LNCAP (cell line): ENCODE measurements at regions not wholly inside any gene's neighbourhood (a gene's known extent, or its start where the extent isn't known, plus 50 kb on each side); places are given as distances from the start of the nearest gene placed in this dataset.

Experiments
- TF ChIP-seq, protein P1 (sequence below): fragments of 450-650 bp; IDR thresholded peaks from 2 replicates; pipeline ENCODE4 v1.5.1; 2017; ENCODE audit warnings: mild to moderate bottlenecking

DNA sequence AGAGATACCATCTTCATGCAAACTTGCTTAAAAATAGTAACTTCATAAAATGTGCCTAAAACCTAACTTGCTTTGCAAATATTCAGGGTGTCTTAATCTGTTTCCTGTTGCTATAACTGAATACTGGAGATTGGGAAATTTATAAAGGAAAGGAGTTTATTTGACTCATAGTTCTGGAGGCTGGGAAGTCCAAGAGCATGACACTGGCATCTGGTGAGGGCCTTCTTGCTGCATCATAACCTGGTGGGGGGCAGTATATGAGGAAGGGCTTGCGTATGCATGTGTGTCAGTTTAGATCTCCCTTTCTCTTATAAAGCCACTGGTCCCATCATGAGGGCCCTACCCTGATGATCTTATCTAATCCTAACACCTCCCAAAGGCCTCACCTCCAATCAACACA lies 166.5 kb downstream of the LPIN1 start:
- TF ChIP-seq, protein P1, sequence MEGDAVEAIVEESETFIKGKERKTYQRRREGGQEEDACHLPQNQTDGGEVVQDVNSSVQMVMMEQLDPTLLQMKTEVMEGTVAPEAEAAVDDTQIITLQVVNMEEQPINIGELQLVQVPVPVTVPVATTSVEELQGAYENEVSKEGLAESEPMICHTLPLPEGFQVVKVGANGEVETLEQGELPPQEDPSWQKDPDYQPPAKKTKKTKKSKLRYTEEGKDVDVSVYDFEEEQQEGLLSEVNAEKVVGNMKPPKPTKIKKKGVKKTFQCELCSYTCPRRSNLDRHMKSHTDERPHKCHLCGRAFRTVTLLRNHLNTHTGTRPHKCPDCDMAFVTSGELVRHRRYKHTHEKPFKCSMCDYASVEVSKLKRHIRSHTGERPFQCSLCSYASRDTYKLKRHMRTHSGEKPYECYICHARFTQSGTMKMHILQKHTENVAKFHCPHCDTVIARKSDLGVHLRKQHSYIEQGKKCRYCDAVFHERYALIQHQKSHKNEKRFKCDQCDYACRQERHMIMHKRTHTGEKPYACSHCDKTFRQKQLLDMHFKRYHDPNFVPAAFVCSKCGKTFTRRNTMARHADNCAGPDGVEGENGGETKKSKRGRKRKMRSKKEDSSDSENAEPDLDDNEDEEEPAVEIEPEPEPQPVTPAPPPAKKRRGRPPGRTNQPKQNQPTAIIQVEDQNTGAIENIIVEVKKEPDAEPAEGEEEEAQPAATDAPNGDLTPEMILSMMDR, result no peak

DNA sequence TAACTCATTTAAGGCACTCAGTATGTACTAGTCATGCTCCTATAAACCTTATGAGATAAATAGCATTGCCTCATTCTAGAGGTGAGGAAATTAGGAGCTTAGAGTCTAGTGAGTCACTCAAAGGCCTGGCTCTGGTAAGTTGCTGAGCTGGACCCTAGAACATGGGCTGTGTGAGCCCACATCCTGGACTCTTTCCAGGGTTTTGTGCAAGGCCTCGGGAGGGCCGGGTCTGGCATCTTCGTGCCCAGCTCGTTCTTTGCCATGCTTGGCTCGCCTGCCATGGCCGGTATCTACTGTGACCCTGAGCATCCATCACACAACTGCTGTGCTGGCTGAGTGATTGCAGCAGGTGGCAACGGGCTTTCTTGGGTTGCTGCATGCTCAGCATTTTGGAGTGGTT lies 168.0 kb downstream of the LPIN1 start:
- TF ChIP-seq, protein P1, result no peak

DNA sequence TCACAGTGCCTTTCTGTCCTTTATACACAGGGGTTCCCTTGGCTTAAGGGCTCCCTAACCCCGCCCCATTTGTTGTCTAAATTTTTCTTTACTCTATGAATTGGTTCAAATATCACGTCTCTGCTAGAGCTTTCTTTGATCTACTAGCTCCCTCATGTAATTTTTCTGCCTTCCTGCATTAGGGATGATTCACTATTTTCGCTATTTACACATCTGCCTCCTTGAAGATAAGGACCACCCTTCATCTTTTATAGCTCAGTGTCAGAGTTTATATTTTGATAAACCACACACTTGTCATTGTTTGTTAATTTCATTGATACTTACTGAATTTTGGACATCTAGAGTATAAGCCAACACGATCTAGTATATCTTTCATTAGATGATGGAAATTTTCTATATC lies 169.2 kb downstream of the LPIN1 start:
- TF ChIP-seq, protein P1, result no peak

DNA sequence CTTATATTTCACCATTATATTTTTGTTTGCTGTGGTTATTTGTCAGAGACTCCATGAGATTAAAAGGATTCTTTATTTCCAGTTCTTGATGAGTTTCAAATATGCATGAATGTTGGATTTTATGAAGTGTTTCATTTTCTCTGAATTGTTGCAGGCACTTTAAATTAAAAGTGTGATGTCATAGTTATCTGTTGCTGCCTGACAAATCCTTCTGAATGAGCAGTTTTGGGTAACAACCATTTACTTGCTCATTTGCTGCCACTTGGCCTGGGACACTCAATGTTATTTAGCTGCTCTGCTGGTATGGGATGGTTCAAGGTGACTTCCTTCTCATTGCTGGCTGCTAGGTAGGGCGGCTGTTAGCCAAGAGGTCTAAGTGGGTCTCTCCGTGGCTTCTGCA lies 173.5 kb downstream of the LPIN1 start:
- TF ChIP-seq, protein P1, result no peak

DNA sequence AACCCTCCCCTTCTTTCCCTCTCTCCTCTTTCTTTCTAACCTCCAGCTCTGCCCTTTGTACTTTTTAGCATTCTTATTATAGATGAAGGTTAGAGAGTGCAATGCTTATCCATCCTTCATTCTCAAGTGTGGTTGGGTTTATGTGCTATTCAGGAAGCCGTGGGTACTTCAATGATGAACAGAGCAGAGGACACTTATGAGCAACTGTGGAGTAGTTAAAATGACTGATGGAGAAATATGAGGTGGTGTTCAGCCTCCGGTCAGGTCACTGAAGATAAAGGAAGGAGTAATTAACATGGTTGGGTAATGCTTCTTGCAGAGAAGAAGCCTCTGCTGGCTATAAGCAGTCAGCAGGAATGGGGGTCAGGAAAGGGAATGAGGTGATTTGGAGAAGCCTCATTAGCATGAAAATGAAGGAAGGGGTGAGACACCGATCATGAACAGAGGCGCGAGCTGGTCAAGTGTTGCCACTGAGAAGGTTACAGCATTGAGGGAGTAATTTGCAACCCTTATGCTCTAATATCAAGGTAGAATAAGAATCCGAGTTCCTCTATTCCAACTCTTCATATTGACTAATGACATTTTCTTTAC lies 174.7 kb downstream of the LPIN1 start:
- TF ChIP-seq, protein P1, result no peak

DNA sequence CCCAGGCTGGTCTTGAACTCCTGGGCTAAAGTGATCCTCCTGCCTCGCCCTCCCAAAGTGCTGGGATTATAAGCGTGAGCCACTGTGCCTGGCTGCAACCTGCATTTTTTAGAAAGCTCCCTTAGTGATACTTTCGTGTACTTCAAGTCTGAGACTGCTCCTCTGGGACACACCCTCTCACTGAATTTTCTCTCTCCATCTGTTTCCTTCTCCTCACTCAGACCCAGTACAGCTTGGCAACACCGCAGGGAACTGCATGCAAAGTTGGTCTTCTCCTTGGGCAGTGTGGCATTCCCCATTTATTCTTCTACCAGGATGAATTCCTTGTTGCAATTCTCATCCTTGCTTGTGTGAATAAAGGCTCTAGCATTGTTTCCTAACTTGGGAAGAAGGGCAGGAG lies 175.9 kb downstream of the LPIN1 start:
- TF ChIP-seq, protein P1, result no peak

DNA sequence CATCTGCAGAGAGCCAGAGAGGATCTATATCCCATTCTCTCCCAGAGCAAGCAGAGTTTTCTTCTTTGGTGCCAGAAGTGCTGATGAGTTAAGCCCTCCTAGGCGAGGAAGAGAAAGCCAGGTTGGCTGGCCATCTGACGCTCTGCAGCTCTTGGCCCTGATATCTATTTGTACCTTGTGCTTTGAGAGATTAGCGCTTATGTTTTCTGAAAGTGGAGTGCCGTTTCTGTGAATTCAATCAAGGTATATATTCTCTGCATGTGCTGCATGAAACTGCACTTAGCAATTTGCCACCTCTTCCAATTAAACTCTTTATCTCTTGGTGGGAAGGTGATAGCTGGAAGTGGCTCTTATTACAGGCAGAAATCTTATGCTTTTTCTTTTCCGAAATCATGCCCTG lies 177.5 kb downstream of the LPIN1 start:
- TF ChIP-seq, protein P1, result no peak
